SK-N-SH treated with all-trans-retinoic acid at 6 μM for 48 hours (cell line): ENCODE measurements at regions not wholly inside any gene's neighbourhood (a gene's known extent, or its start where the extent isn't known, plus 50 kb on each side); places are given as distances from the start of the nearest gene placed in this dataset.

Experiments used
- ARNTL ChIP-seq: fragments of 450-650 bp; formaldehyde crosslinking; IDR thresholded peaks from 2 replicates; pipeline ENCODE4 v1.5.0; 2020; ENCODE audit warnings: low read depth, mild to moderate bottlenecking, moderate library complexity, borderline replicate concordance
- GLIS3 ChIP-seq: fragments of 250-450 bp; sonication (Bioruptor Pico); IDR thresholded peaks from 2 replicates; pipeline ENCODE4 v1.5.0; 2020; ENCODE audit warnings: mild to moderate bottlenecking, moderate library complexity
- OSR1 ChIP-seq: fragments of 250-450 bp; sonication (Bioruptor Pico); IDR thresholded peaks from 2 replicates; pipeline ENCODE4 v1.8.0; 2022; ENCODE audit warnings: moderate library complexity, mild to moderate bottlenecking, inconsistent platforms
- PATZ1 ChIP-seq: fragments of 250-450 bp; sonication (Bioruptor Pico); IDR thresholded peaks from 2 replicates; pipeline ENCODE4 v1.8.0; 2020; ENCODE audit warnings: mild to moderate bottlenecking, moderate library complexity, borderline replicate concordance
- POU6F1 ChIP-seq: fragments of 250-450 bp; sonication (Bioruptor Pico); IDR thresholded peaks from 2 replicates; pipeline ENCODE4 v1.8.0; 2021; ENCODE audit warnings: low read depth, mild to moderate bottlenecking, moderate library complexity, borderline replicate concordance
- PPARA ChIP-seq: fragments of 250-450 bp; sonication (Bioruptor Pico); IDR thresholded peaks from 2 replicates; pipeline ENCODE4 v1.5.0; 2020; ENCODE audit warnings: mild to moderate bottlenecking, borderline replicate concordance
- RARB ChIP-seq: fragments of 250-450 bp; sonication (Bioruptor Pico); IDR thresholded peaks from 2 replicates; pipeline ENCODE4 v1.8.0; 2021; ENCODE audit warnings: mild to moderate bottlenecking, moderate library complexity
- TCF4 ChIP-seq: fragments of 250-450 bp; sonication (Bioruptor Pico); IDR thresholded peaks from 2 replicates; pipeline ENCODE4 v1.8.0; 2021; ENCODE audit warnings: mild to moderate bottlenecking, moderate library complexity, borderline replicate concordance
- ZFP30 ChIP-seq: fragments of 450-650 bp; formaldehyde crosslinking; IDR thresholded peaks from 2 replicates; pipeline ENCODE4 v1.5.0; 2022; ENCODE audit warnings: mild to moderate bottlenecking, moderate library complexity
- TF ChIP-seq, protein P1 (sequence below): fragments of 250-450 bp; sonication (Bioruptor Pico); IDR thresholded peaks from 2 replicates; pipeline ENCODE4 v1.5.1; 2020; ENCODE audit warnings: low read depth, mild to moderate bottlenecking, moderate library complexity
- TF ChIP-seq, protein P2 (sequence below): fragments of 250-450 bp; sonication (Bioruptor Pico); IDR thresholded peaks from 2 replicates; pipeline ENCODE4 v1.5.0; 2020; ENCODE audit warnings: mild to moderate bottlenecking, moderate library complexity

DNA sequence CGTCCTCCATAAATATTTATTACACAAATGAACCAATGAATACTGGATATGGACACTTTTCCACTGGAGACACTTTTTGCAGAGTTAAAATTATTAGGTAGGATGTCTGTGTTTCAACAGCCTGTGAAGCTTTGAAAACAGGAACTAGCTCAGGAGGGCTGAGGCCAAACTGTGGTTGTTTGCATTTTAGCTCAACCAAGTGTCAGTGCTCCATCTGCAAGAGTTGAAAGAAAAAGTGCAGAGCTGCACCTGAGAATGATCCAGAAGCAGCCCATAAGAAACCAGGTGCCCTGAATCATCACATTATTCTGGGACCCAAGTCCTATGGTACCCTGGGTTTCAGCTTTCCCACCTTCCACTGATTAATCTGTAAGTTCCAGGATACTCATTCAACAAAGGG is 180.4 kb downstream of the TRIB2 start:
- TF ChIP-seq, protein P1, sequence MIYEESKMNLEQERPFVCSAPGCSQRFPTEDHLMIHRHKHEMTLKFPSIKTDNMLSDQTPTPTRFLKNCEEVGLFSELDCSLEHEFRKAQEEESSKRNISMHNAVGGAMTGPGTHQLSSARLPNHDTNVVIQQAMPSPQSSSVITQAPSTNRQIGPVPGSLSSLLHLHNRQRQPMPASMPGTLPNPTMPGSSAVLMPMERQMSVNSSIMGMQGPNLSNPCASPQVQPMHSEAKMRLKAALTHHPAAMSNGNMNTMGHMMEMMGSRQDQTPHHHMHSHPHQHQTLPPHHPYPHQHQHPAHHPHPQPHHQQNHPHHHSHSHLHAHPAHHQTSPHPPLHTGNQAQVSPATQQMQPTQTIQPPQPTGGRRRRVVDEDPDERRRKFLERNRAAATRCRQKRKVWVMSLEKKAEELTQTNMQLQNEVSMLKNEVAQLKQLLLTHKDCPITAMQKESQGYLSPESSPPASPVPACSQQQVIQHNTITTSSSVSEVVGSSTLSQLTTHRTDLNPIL (CRISPR knock-in tag) = no peak
- no peak for TF ChIP-seq PATZ1 (CRISPR knock-in tag)
- TF ChIP-seq, protein P2, sequence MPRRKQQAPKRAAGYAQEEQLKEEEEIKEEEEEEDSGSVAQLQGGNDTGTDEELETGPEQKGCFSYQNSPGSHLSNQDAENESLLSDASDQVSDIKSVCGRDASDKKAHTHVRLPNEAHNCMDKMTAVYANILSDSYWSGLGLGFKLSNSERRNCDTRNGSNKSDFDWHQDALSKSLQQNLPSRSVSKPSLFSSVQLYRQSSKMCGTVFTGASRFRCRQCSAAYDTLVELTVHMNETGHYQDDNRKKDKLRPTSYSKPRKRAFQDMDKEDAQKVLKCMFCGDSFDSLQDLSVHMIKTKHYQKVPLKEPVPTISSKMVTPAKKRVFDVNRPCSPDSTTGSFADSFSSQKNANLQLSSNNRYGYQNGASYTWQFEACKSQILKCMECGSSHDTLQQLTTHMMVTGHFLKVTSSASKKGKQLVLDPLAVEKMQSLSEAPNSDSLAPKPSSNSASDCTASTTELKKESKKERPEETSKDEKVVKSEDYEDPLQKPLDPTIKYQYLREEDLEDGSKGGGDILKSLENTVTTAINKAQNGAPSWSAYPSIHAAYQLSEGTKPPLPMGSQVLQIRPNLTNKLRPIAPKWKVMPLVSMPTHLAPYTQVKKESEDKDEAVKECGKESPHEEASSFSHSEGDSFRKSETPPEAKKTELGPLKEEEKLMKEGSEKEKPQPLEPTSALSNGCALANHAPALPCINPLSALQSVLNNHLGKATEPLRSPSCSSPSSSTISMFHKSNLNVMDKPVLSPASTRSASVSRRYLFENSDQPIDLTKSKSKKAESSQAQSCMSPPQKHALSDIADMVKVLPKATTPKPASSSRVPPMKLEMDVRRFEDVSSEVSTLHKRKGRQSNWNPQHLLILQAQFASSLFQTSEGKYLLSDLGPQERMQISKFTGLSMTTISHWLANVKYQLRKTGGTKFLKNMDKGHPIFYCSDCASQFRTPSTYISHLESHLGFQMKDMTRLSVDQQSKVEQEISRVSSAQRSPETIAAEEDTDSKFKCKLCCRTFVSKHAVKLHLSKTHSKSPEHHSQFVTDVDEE (CRISPR knock-in tag) = no peak
- TF ChIP-seq RARB (CRISPR knock-in tag) = no peak
- no peak for TF ChIP-seq ZFP30 (CRISPR knock-in tag)
- no peak for TF ChIP-seq POU6F1
- no peak for TF ChIP-seq ARNTL (CRISPR knock-in tag)
- TF ChIP-seq OSR1 (CRISPR knock-in tag) = no peak
- TF ChIP-seq TCF4 (CRISPR knock-in tag) = no peak
- TF ChIP-seq GLIS3 (CRISPR knock-in tag) = no peak
- no peak for TF ChIP-seq PPARA (CRISPR knock-in tag)
